ENCODE measurements at regions not wholly inside any gene's neighbourhood (a gene's known extent, or its start where the extent isn't known, plus 50 kb on each side); places are given as distances from the start of the nearest gene placed in this dataset.

- TF ChIP-seq CTCF (IDR thresholded peaks at IDR 0.05), result no peak
- no peak for TF ChIP-seq POLR2AphosphoS5 (IDR thresholded peaks at IDR 0.05; ENCODE audit: insufficient read depth in 1 of 2, low read depth in 1 of 2)
Measured at GRCh38 chr5:143749581-143750205, 62.3 kb upstream of the HMHB1 start.
